OCI-M1 (cell line): ENCODE measurements at regions not wholly inside any gene's neighbourhood (a gene's known extent, or its start where the extent isn't known, plus 50 kb on each side); places are given as distances from the start of the nearest gene placed in this dataset.

Experiments
- DNase-seq: peaks from one replicate; lab custom pipeline; 2025; lab: John Stamatoyannopoulos, UW

DNA sequence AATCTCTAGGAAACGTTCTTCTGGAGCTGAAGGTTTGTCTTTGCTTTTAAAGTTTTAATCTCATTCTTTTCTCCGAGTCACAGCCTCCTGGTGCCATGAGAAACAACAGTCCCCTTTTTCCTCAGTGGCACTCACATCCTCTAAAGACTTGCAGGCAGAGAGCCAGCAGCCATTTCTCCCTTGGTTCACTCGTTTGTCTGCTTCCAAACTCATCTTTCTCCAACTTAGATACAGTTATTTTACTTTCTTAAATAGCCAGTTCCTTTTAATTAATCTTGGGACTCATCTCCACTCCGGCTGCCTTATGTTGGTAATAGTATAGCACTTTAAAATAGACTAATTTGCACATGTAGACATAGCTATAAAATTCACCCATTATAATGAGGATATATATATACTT lies 555.2 kb downstream of the FGF9 start:
- DNase-seq, result no peak

DNA sequence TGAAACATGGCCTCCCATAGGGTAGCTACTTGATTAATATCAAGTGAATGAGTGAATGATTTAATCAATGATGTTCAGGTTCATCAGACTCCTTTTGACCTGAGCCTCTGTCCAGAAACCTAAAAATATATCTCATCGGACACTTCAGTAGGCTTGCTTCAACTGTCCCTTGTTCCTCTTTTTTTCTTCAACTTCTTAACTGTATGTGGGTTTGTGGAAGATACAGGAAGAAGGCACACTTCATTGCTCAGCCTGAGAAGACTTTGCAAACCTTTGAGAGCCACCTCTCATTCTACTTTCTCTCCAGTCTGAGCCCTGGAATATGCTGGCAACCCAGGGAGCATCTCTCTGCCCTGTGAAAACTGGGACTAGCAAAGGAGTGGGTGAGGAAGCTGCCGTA lies 557.0 kb downstream of the FGF9 start:
- DNase-seq, result peak; percentile 25

DNA sequence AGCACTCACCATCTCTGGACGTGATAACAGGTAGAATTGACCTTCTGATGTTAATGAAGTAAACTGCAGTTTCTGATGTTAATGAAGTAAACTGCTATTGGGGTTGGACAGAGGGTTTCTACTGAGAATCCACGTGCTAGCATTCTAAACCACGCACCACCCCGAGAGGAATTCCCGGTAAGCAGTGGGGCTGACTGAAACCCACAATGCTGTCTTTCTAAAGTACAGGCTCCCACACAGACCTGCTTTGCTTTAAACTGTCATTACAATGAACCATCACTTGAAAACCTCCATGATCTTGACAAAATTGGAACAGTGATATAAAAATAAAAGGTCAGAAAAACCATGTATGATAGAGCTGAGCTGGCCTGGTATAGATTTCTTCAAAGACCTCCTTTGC lies 559.0 kb downstream of the FGF9 start:
- DNase-seq, result no peak

DNA sequence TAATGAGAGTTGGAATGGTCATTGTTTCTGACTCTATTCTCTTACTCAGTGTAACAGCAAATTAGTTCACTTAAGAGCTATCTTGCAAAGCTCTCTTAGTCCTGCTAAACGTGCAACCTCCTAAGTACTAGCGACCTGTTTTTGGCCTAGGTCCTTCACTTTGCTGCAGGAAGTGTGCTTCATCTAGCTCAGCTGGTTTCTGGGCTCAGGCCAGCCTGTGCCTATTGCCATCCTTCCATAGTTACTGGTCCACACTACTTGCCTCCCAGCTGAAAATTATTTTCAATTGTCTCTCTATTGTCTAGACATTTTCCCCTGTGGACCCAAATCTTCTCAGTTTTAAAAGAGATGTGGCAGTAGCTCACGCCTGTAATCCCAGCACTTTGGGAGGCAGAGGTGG lies 561.3 kb downstream of the FGF9 start:
- DNase-seq, result no peak

DNA sequence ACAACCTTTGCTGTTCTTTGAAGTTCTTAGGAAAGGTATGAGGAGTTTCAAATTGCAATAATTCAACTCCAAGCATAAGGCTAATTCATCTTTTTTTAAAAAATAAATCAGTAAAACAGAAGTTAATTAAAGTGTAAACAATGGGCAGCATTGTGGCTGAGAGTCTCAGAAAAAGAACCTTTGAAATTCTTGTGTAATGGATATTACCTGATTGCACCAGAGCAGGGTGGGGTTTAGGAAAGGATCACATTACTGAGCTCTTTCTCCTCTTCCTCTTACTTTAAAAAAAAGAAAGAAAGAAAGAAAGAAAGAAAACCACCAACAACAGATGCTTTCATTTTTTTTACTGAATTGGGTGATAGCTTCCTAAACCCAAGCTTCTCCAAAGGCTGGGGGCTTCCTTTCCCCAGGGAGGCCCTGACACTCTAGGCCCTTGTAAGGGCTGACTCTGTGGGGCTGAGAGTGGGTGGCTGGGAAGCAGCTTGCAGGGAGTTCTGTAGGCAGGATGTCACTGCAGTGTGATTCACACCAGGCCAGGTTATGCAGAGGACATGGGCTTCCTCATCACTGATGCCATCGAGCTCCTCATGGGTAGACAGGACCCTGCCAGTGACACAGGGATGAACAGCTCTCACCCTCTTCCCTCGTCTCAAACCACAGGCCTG lies 564.5 kb downstream of the FGF9 start:
- no peak for DNase-seq

DNA sequence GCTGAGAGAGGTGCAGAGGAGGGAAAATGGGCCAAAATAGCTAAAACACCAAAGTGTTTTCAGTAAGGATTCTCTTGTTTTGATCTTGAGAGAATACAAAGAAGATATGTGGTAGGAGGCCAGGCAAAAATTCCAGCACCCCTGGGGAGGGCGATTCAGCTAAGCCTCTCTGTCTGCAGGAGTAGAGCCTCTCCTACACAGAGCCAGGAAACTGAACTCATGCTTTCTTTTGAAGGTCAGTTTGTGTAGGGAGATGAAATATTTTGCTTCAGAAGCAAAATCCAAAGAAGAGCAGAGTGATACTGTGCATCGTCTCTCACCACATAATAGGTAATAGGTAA lies 565.0 kb downstream of the FGF9 start:
- DNase-seq, result no peak

DNA sequence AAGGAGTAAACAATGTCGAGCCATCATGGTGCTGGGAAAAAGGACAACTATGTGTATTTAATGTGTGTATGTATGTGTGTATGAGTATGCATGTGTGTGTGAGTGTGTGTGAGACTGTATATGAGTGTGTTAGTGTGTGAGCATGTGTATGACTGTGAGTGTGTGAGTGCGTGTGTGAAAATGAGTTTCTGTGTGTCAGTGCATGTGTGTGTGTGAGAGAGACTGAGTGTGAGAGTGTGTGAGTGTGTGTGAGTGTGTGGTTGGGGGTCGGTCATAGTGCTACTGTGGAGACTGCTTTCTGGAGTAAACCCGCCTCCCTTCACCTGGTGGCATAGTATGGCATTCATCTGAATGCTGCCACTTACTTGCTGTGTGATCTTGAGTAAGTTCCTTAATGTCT lies 567.4 kb downstream of the FGF9 start:
- no peak for DNase-seq

DNA sequence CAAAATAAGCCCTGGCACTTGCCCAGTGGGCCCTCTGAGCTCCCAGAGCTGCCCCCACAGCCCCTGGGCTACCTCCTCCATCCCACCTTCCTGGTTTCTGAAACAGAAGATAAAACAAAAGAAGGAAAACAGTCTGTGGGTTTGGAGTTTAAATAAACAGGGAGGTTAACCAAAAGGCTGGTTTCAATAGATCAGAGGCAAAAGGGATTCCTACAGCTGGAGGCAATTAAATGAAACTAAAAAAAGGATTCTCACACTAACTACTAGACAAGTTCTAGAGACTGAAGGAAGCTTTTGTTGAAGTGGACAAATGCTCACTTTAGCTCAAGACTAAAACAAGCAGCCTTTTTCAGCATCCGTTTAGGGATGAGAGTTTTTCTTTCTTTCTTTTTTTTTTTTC lies 569.8 kb downstream of the FGF9 start:
- DNase-seq, result no peak

DNA sequence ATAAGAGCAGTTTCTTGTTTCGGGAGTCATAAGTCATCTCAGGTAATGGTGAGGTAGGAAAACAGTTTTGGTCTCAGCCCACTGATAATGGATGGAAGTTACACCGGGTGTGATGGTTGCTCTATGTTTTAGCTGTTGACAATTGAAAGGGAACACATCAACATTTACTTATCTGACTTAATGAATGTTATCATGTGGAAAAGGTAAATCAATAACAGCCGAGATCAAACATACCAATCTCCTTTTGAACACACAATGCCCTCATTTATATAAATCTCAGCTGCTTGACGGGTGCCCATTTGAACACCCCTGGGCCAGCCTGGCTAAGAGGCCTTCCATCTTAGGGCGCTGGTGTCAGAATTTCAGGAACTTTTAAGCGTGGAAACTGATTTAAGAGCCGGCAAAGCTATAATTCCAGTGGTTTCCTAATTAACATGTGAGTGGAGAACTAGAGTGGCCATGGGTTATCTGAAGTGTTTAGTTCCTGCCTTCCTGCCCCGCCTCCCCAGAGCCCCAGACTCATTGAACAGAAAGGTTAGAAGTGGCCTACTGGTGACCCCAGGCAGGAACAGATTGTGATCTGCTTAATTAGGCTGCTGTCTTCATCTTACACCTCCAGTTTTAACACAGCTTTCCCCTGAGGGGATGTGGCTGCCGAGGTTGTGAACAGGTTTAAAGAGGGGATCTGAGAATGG lies 572.7 kb downstream of the FGF9 start:
- DNase-seq, result no peak

DNA sequence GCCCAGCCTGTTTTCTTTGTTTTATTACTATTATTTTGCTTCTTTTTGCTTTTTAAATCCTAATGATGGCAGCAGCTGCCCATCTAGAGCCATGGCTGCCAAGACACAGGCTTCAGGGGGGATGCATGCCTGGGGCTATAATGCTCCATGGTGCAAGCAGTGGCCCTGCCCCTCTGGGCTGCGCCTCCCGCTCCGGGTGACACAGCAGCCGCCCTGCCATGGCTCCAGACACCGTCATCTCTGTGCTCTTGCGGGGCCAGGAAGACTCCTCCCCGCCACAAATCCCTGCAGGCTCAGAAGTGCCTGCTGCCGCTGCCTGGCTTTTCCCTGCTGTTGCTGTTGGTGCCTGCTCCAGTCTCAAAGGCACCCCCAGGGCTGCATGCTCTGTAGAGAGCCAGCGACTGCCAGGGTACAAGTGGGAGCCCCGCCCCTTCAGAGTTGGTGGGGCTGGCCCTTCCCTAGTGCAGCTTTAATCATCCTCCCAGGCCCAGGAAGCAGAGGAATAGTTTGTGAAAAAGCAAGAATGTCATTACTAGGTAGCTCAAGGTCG lies 581.5 kb downstream of the FGF9 start:
- DNase-seq, result no peak

DNA sequence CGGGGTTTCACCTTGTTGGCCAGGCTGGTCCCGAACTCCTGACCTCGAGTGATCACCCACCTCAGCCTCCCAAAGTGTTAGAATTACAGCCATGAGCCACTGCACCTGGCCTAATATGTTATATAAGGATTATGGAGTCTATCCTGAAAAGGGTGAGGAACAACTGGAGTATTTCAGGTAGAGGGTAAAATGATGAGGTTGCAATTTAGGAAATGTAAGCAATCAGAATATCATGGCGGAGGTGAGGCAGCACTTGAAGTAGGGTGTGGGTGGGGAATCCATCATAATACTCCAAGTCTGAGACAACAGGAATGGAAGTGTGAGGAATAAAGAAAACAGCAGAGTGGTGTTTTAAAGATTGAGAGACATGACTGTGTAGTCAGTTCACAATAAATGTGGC lies 582.2 kb downstream of the FGF9 start:
- DNase-seq, result no peak

DNA sequence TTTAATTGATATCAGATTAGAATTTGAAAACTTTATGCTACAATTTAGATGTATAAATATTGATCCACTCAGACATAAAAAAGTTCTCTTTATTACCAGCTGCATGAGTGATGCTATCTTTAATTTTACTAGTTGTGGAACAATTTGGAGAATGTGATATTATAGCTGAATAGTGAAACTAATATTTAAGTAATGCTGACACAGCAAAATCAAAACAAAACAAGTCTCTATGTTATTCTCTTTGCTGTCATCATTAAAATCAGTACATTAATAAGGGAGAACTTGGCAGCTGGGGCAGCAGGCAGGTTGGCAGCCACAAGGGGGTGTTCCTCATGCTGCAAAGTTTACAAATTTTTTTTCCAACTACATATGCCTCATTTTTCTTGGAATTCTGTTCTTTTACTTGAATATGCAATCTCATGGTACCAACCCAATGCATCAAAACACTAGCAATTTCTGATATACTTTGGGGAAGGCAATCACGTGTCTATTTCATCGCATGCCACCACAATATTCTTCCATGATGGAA lies 585.3 kb downstream of the FGF9 start:
- no peak for DNase-seq

DNA sequence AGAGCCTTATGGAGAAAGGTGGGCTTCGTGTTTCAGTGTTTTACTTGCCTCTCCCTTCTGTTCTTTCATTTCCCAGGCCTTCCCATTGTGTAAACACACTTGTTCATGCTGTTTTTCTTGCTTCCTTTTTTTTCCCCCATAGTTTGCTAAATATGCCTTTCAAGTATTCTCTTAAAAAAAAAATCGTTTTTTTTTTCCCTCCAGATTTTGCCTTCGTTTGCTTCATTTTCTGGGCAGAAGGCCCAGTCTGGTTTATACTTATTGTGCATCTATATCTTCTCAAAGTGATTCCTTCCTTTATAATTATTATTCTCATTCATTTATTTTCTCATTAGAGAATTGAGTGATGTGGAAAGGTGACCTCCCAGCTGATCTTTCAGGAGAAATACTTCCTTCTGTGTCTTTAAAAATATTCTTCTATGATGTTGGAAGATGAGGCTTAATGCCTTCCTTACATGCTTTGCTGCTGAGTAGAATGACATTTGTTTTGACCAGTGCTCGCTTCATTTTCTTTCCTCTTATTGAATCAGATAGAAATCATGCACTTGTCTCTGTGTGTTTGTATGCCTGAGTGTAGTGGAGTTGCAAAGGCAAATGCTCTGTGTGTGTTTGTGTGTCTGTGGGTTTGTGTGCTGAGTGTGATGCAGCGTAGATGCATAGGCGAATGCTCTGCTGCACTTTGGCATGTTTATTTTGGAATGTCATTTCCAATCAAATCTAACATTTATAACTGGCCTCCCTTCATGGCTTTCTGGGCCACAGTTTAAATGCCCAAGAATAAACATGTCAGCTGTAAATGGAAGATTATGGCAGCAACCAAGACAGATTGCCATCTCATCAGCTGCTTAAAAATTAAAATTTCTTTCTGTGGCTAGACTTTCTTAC lies 591.4 kb downstream of the FGF9 start:
- no peak for DNase-seq

DNA sequence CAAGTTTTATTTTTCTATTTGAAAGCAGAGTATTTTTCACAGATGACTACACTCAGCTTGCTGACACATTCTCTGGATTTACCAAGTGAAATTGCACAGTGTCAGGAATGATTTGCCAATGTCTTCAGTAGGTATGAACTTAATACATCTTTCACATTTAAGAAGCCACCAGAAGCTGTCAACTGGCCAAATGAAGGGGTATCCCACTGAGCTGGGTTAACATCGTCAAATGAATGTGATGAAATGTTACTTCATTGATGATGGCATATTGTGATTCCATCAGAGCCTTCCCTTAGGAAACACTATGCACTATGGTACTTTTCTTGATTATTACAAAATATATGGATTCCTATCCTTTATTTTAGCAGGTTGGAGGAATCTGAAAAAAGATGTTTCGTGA lies 592.3 kb downstream of the FGF9 start:
- DNase-seq, result no peak

DNA sequence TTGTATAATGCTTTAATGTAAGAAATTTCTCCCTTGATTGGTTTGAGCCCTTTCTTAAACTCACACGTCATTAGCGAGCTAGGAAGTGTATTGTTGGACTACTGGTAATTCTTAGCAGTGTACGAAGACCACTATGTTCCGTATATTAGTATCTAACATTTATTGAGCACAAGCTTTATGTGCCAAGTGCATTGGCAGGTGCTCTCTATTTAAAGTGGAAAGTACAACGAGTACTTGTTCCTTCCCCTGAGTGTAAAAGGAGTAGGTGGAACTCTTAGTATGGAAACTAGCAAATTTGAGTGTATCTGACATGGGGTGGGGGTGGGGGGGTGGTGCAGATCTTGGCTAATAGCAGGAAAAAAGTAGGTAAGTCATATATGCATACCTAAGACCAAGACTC lies 594.7 kb downstream of the FGF9 start:
- no peak for DNase-seq

DNA sequence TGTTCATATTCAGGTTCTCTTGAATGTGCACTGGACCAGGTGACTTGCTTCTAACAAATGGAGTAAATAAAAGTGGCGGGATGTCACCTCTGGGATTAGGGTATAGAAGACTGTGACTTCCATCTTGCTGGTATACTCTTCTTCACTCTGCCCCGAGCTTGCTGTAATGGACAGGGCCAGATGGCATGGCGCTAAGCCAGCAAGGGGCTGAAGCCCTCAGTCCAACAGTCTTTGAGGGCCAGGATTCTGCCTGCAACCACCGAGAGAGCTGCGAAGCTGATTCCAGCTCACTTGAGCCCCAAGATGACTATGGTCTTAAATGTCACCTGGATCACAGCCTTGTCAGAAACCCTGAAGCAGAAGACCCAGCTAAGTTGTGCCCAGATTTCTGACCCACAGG lies 600.0 kb downstream of the FGF9 start:
- DNase-seq, result no peak

DNA sequence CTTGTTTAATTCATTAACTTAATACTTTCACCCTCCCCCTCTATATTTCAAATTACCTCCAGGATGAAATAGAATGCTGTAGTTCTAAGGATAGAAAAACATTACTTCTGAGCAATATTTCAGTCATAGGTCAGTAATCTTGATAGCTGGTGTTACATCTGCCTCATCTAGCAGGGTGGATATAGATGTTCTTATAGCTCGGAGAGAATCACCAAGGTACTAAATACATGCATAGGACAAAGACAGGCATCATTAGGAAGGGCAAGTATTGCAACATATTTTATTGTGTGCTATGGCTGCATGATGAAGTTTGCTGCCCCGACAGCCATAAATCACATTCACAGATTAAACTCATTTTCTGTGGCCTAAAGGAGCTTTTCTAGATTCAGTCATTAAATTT lies 601.0 kb downstream of the FGF9 start:
- DNase-seq, result no peak

DNA sequence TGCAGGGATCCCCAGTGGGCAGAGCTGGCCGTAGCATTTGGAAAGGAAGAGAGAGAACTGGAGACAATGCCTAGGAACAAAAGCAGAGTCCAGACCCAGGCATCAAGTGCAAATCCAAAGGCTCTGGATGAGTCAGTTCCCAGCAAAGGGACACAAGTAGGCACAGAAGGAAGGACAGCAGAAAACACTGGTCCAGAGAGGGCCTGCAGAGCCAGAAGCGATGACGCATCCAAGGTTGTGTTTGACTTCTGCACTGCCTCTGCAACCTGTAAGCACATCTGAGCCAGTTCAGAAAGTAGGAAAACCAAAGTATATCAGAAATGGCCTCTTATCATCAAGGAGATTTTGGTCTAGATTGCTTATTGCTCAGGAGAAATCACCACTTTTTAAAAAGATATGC lies 604.5 kb downstream of the FGF9 start:
- no peak for DNase-seq

DNA sequence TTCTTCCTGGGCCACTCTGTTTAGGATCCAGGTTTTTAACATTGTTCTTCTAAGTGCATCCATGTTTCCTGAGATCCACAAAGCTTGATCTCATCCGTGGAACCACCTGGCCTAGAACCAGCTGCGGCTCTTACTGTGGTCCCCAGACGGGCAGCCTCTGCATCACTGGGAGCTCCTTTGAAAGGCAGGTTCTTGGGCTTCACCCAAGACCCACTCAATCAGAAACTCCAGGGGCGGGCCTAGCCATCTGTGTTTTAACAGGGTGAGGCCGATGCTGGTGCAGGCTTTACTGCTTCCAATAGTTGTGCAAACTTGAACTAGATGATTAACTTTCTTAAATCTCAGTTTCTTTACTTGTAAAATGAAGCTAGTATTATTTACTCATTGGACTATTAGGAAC lies 605.7 kb downstream of the FGF9 start:
- no peak for DNase-seq

DNA sequence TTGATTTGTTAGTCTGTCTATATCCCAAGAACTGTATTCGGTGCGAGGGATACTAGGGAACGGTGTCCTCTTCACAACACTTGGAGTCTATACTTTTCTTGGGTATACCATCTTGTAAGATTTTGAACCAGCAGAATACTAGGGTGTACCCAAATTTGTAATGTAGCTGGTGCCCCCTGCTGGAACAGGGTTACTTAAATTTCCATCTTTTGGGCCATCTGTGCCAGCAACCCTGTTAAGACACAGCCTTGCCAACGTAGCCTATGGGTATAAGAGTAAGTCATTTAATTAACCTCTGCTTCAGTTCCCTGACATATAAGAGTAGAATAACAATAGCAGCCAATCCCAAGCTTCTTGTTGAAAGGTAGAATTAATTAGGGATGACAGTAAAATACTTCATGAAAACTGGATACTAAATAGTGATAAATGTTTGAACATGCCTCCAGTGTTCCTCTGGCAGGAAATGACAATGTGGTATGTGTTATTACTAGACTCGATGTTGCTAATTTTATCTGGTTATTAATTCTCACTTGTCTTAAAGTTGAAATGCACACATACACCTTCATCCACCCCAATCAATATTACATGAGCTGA lies 607.6 kb downstream of the FGF9 start:
- peak; percentile 59 for DNase-seq

DNA sequence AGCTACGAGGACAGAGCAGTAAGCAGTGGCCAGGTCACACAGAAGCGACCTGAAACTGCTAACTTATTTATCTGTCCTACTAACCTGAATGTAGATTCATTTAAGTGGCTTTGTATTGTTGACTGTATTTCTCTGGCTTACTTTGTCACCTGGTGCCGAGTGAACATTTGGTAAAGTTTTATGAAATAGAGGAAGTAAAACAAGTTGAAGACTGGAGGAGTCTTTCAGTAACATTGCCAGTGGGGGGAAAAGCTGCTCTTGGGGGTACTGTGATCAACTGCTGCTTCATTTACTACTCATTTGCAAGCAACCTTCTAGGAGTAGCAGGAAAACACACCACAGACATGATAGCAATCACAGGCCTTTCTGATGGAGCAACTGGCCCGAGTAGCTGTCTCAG lies 615.0 kb downstream of the FGF9 start:
- peak; percentile 25 for DNase-seq

DNA sequence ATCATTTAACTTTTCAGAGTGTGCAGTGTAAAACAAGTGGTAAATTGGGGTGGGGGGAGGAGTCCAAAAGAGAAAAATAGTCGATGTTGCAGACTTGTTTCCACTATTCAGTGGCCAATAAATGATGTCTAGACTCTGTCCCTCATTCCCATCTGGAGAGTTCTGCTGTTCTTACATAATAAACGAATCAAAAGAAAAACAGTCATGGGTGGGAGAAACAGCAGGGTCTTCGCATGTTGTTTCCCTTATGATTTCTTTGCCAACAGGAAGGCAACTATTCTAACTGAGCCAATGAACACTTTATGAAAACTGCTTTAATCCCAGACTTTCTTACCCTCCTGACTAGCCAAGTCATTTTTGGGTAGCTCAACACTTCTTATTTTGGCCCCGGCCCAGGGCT lies 615.5 kb downstream of the FGF9 start:
- no peak for DNase-seq
